Esophagus (tissue), 2 donors: ENCODE measurements at regions not wholly inside any gene's neighbourhood (a gene's known extent, or its start where the extent isn't known, plus 50 kb on each side); places are given as distances from the start of the nearest gene placed in this dataset.

ENCODE experiments used
- H3K27ac ChIP-seq, 2 donors: one replicate each; pipeline ENCODE4 v1.5.1; 2013; ENCODE audit warnings: low read depth in 2 of 2, mild to moderate bottlenecking in 2 of 2, inconsistent platforms in 1 of 2, low read length in 1 of 2, moderate library complexity in 1 of 2
- H3K27me3 ChIP-seq, 2 donors: one replicate each; pipeline ENCODE4 v1.6.1; 2013; ENCODE audit warnings: low read length in 2 of 2, control low read depth in 1 of 2, mild to moderate bottlenecking in 1 of 2; ENCODE audit not compliant: insufficient read depth in 2 of 2, control insufficient read depth in 1 of 2
- H3K36me3 ChIP-seq, 2 donors: one replicate each; pipeline ENCODE4 v1.6.1; 2013; ENCODE audit warnings: low read length in 1 of 2; ENCODE audit not compliant: control insufficient read depth in 2 of 2, insufficient read depth in 2 of 2
- H3K4me1 ChIP-seq, 2 donors: one replicate each; pipeline ENCODE4 v1.6.1; 2013; ENCODE audit warnings: low read length in 1 of 2; ENCODE audit not compliant: control insufficient read depth in 2 of 2, insufficient read depth in 2 of 2
- H3K4me3 ChIP-seq, 2 donors: one replicate each; pipeline ENCODE4 v1.5.1; 2013; ENCODE audit warnings: low read length in 2 of 2, mild to moderate bottlenecking in 2 of 2, low read depth in 1 of 2, moderate library complexity in 1 of 2
- H3K9me3 ChIP-seq, 2 donors: one replicate each; pipeline ENCODE4 v1.6.1; 2013; ENCODE audit warnings: mild to moderate bottlenecking in 2 of 2, low read depth in 1 of 2, low read length in 1 of 2, moderate library complexity in 1 of 2; ENCODE audit not compliant: control insufficient read depth in 2 of 2, insufficient read depth in 1 of 2
- WGBS, 2 donors: extraction: QIAGEN DNeasy Blood & Tissue Kit; methylation state at CpG; one replicate each; pipeline ENCODE4 v1.1.7; 2013; 5-methylcytosine and 5-hydroxymethylcytosine counted together
- donor health status: healthy with polysubstance abuse.
- donor health status: Bipolar disorder and iron deficiency.

DNA sequence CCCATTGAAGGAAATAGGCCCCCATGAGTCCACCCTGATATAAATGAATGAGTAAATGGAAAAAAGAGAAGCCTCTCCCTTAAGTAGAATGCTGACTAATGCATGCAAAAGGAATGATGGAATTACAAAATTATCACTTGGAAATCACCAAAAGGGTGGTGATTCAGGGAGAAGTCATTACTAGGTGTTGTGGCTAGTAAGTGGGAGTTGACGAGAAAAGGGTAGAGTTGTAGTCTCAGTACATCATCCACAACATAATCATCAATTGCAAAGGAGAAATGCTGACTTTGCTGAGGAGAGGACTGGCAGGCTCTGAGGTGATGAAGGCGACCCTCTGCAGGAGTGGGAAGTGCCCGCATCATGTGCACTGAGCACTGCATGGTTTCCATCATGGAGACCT is 201.5 kb upstream of the S1PR3 start:
- no peaks in the 10 kb centered on the region for H3K27me3 ChIP-seq
- H3K9me3 ChIP-seq, result no peaks in the 10 kb centered on the region
- WGBS, 2 donors, result 80 to 89% methylated on average over 3 of the region's 3 CpGs

DNA sequence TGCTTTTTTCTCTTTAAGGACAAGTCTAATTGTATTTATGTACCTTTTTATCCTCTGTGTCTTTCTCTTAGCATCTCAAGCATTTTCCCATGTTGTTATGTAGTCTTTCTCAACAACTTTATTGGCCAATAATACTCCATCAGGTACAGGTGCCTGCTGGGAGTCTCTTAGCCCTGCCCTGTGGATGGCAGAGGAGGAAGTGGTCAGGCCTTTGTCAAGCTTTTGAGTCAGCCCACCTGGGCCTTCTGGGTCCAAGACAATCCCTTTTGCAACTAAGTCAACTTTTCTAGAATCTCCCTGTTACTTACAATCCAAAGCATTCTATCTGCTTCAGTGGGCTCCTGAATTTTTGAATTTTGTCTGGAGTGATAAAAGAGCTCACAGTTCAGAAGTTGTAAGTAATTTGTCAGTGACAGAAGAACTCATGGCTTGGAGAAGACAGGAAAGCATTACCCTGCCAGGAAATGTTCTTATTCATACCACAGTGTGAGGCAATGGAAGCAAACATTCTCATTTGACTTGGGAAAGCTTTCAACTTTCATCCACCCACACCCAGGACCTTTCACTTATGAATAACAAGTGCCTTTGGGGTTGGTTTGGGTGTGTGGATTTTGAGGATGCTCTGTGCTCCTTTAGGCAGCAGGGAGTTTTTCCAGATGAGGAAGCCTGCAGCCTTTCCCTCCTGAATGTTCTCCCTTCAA is 200.0 kb upstream of the S1PR3 start:
- no peak overlapping the region for H3K4me3 ChIP-seq
- H3K27ac ChIP-seq, result peak overlapping the region in 1 of 2 donors; percentile 66
- no peaks in the 10 kb centered on the region for H3K9me3 ChIP-seq
- no peaks in the 10 kb centered on the region for H3K4me1 ChIP-seq
- H3K36me3 ChIP-seq, result no peaks in the 10 kb centered on the region
- no peaks in the 10 kb centered on the region for H3K27me3 ChIP-seq

More for the DNA sequence above, 201.5 kb upstream of the S1PR3 start:
- no peaks in the 10 kb centered on the region for H3K4me1 ChIP-seq
- no peak overlapping the region for H3K27ac ChIP-seq
- H3K36me3 ChIP-seq, result no peaks in the 10 kb centered on the region
- H3K4me3 ChIP-seq, result no peak overlapping the region

DNA sequence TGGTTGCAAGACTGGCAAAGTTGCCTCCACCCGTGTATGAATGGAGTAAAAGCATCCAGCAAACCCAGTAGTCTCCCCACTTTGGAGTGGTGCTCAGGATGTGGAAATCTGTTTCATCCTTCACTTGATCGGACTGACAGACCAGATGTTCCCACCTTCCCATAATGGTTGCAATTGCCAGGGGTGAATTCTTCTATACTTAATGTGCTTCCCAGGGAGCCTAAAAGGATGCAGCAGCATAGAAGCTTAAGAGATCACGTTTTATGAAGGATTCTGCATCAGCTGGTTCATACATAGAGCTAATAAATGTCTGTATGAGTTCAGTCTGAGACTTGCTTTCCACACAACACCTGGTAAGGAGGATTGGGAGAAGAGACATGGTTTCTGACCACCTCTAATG is 198.8 kb upstream of the S1PR3 start:
- no peaks in the 10 kb centered on the region for H3K27me3 ChIP-seq
- H3K4me3 ChIP-seq, result no peak overlapping the region
- no peak overlapping the region for H3K27ac ChIP-seq
- H3K36me3 ChIP-seq, result no peaks in the 10 kb centered on the region
- no peaks in the 10 kb centered on the region for H3K4me1 ChIP-seq
- no peaks in the 10 kb centered on the region for H3K9me3 ChIP-seq
- 84 to 87% methylated on average over 3 of the region's 3 CpGs for WGBS, 2 donors

DNA sequence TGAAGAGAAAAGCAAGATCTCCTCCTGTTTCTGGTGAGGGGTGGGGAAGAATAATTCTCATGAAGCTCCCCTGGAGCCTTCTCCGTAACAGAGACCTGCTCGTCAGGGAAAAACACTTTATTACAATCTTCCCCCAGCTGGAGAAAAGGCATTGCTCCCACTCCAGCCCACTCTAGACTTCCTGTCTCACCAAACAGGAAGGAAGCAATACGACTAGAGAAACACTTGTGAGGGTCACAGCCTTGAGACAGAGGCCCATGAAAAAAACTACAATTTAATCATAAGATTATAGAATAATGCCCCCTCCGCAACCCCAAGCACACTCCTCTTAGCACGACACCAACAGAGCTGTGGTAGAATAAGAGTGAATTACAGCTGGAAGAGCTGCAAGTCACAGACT is 197.2 kb upstream of the S1PR3 start:
- Histone ChIP-seq H3K27me3 (peaks cover 0 to 5% of the 10 kb centered on the region in 2 donors), H3K36me3 (no peaks in the 10 kb centered on the region), H3K4me1 (no peaks in the 10 kb centered on the region), H3K4me3 (no peak overlapping the region), H3K27ac (no peak overlapping the region), H3K9me3 (no peaks in the 10 kb centered on the region)
- 66 to 70% methylated on average over 5 of the region's 5 CpGs for WGBS, 2 donors

DNA sequence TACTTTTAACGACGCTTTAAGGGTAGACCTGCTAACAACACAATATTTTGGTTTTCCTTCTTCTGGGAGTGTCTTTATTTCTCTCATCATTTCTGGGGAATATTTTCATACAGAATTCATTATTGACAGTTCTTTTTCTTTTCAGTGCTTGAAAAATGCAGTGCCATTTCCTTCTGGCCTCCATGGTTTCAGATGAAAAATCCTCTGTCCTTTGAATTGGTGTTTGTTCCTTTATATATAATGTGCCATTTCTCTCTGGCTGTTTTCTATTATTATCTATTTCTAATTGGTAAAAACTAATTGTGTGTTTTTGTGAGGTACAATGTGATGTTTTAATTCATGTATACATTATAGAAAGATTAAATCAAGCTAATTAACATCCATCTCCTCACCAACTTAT is 194.3 kb upstream of the S1PR3 start:
- H3K4me3 ChIP-seq, result no peak overlapping the region
- no peaks in the 10 kb centered on the region for H3K4me1 ChIP-seq
- peaks cover 0 to 8% of the 10 kb centered on the region in 2 donors for H3K27me3 ChIP-seq
- no peak overlapping the region for H3K27ac ChIP-seq
- WGBS, 2 donors, result 97 to 99% methylated on average over 2 of the region's 2 CpGs
- no peaks in the 10 kb centered on the region for H3K9me3 ChIP-seq
- H3K36me3 ChIP-seq, result no peaks in the 10 kb centered on the region

DNA sequence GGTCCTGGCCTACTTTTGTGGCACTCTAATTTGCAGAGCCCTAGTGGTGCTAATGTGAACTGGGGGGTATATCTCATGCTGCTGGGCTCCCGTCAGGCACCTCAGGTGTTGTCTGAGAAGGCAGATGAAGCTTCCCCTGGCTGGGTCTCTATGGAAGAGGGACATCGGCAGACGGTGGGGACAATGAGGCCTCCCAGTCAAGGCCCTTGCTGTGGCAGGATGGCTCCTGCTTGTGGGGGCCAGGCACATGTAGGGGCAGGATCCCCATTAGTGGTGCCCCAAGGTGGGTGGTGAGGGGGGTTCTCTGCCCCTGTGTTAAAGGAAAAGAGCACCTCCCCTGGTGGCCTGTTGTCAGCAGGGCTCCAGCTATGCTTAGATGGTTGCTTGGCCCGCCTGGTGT is 192.8 kb upstream of the S1PR3 start:
- Histone ChIP-seq H3K9me3 (no peaks in the 10 kb centered on the region), H3K27me3 (peaks cover 0 to 8% of the 10 kb centered on the region in 2 donors), H3K27ac (no peak overlapping the region), H3K4me1 (no peaks in the 10 kb centered on the region), H3K4me3 (no peak overlapping the region), H3K36me3 (no peaks in the 10 kb centered on the region)
- 95 to 97% methylated on average over 4 of the region's 4 CpGs for WGBS, 2 donors

DNA sequence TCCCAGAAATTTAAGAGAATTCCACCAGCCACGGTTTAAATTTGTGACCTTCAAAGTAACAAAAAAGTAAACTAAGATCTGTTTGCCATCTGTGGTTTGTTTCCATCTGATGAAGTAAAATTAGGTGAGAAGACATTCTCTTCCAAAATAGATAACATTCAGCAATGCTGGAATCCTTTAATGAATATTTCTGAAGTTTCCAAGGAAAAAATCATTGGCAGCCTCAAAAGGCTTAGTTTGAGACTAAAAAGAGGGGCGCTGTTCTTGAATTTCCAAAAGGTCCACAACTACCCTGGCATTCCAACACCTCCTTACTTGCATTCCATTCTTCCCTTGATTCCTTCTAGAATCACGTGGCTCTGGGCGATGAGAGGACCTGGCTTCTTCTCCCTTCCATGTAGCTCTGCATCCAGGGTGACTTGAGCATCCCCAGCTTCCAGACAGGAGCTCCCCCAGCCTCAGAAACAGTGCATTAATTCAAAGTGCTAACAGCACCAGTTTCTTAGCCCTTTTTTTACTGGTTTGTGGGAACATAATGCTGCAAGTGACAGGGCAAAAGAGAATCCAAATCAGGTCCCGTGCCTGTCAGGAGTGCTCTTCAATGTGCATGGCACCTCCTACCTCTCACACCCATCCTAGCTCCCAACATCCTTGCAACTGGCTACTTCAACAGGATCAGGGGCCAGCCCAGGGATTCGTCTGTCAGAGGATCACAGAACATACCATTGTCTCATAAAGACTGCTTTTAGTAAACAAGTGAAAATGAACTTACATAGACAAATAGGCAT is 191.5 kb upstream of the S1PR3 start:
- no peak overlapping the region for H3K27ac ChIP-seq
- 69 to 72% methylated on average over 6 of the region's 6 CpGs for WGBS, 2 donors
- H3K9me3 ChIP-seq, result no peaks in the 10 kb centered on the region
- H3K4me1 ChIP-seq, result no peaks in the 10 kb centered on the region
- H3K36me3 ChIP-seq, result no peaks in the 10 kb centered on the region
- no peak overlapping the region for H3K4me3 ChIP-seq
- H3K27me3 ChIP-seq, result peaks cover 0 to 8% of the 10 kb centered on the region in 2 donors

DNA sequence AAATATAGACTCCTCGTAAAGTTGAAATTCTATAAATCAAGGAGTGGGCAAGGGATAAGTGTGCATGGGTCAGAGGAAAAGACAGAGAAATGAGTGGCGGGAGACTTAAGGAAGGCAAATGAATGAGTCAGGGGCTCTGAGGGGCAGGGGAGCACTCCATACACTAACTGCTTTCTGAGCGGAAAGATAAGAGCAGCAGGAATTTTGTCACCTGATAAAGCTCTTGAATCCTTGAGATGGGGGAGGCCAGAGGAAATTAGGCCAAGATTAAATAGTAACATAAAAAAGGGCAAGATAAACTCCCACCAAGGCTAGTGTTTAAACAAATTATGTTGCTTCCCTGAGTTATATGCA is 191.0 kb upstream of the S1PR3 start:
- H3K9me3 ChIP-seq, result peaks cover 0 to 1% of the 10 kb centered on the region in 2 donors
- H3K4me3 ChIP-seq, result no peak overlapping the region
- H3K4me1 ChIP-seq, result no peaks in the 10 kb centered on the region
- H3K27ac ChIP-seq, result no peak overlapping the region
- peaks cover 0 to 8% of the 10 kb centered on the region in 2 donors for H3K27me3 ChIP-seq
- 75 to 87% methylated on average over 3 of the region's 3 CpGs for WGBS, 2 donors
- no peaks in the 10 kb centered on the region for H3K36me3 ChIP-seq

DNA sequence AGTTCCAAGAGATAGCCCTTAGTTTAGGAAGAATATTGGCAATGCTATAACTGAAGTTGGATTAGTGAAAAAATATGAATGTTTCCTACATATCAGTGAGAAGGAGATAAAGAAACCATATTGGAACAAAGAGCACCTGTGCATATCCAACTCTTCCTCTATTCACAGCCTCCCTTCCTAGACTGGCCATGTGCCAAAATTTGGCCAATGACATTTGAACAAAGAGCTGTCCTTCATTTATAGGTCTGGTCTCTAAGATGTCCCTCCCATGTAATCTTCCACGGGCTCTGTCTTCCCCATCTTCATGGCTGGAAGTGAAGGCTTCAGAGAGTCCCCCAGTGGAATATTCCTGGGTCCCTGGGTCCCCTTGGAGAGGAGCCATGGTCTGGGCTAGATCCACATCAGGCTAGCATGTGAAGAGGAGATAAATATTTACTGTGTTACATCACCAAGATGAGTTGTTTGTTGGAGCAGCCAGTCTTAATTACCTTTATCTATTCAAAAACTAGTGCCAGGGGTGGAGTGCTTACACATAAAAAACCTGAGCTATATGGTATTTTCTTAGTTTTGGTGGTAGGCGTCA is 190.0 kb upstream of the S1PR3 start:
- peaks cover 0 to 8% of the 10 kb centered on the region in 2 donors for H3K27me3 ChIP-seq
- no peaks in the 10 kb centered on the region for H3K4me1 ChIP-seq
- H3K9me3 ChIP-seq, result peaks cover 0 to 1% of the 10 kb centered on the region in 2 donors
- no peak overlapping the region for H3K4me3 ChIP-seq
- no peak overlapping the region for H3K27ac ChIP-seq
- H3K36me3 ChIP-seq, result no peaks in the 10 kb centered on the region
- WGBS, 2 donors, result 77 to 87% methylated on average over 2 of the region's 2 CpGs
